Testis (tissue), 2 donors: ENCODE measurements at regions not wholly inside any gene's neighbourhood (a gene's known extent, or its start where the extent isn't known, plus 50 kb on each side); places are given as distances from the start of the nearest gene placed in this dataset.

Experiments used
- CTCF ChIP-seq, 3 experiments: fragments of 450-650 bp in 2 of 3; fragments of 200-600 bp in 1 of 3; sonication (generic) in 1 of 3; IDR thresholded peaks; one replicate each; pipeline ENCODE4 v1.5.1; 2016 to 2019; ENCODE audit warnings: antibody characterized with exemption in 3 of 3, mild to moderate bottlenecking in 2 of 3, moderate library complexity in 1 of 3
- POLR2A ChIP-seq: fragments of 450-650 bp; IDR thresholded peaks from one replicate; pipeline ENCODE4 v1.6.1; 2017; ENCODE audit warnings: antibody characterized with exemption, mild to moderate bottlenecking, moderate library complexity

- TF ChIP-seq CTCF (IDR thresholded peaks at IDR 0.05), result no peak
- no peak for TF ChIP-seq POLR2A
Measured at GRCh38 chr5:25619273-25619672, 974.5 kb upstream of the CDH10 start.
